CD14-positive monocyte (primary cell): ENCODE measurements at regions not wholly inside any gene's neighbourhood (a gene's known extent, or its start where the extent isn't known, plus 50 kb on each side); places are given as distances from the start of the nearest gene placed in this dataset.

Experiments used
- DNase-seq, 3 donors: peaks; one replicate each; pipeline ENCODE4 v3.0.0-alpha.2; 2011 to 2022
- H2AFZ ChIP-seq: 2 replicates; pipeline ENCODE4 v1.6.0; 2012; ENCODE audit warnings: mild to moderate bottlenecking, low read depth, low read length, inconsistent platforms; ENCODE audit not compliant: insufficient read depth, poor library complexity, severe bottlenecking
- H3K27ac ChIP-seq, 2 donors: 1 replicate in 1 of 2; 2 replicates in 1 of 2; pipeline ENCODE4 v1.5.1; 2012 to 2013; ENCODE audit warnings: low read length in 2 of 2, control low read depth in 1 of 2, inconsistent platforms in 1 of 2, low read depth in 1 of 2, mild to moderate bottlenecking in 1 of 2
- H3K27me3 ChIP-seq, 2 donors: one replicate each; pipeline versions ENCODE4 v1.6.0 to v1.6.1; 2011 to 2013; ENCODE audit warnings: low read length in 2 of 2; ENCODE audit not compliant: control insufficient read depth in 2 of 2, insufficient read depth in 2 of 2
- H3K36me3 ChIP-seq, 2 donors: replicated peaks in 1 of 2; 1 replicate in 1 of 2; 2 replicates in 1 of 2; pipeline versions ENCODE4 v1.5.1 to v1.6.1; 2012 to 2013; ENCODE audit warnings: low read length in 2 of 2, control low read depth in 1 of 2, inconsistent platforms in 1 of 2, mild to moderate bottlenecking in 1 of 2; ENCODE audit not compliant: insufficient read depth in 2 of 2, control insufficient read depth in 1 of 2
- H3K4me1 ChIP-seq, 2 donors: 1 replicate in 1 of 2; 2 replicates in 1 of 2; pipeline versions ENCODE4 v1.5.1 to v1.6.1; 2012 to 2013; ENCODE audit warnings: low read length in 2 of 2, control low read depth in 1 of 2, inconsistent platforms in 1 of 2, mild to moderate bottlenecking in 1 of 2, moderate library complexity in 1 of 2; ENCODE audit not compliant: insufficient read depth in 2 of 2, control insufficient read depth in 1 of 2
- H3K4me2 ChIP-seq: replicated peaks from 2 replicates; pipeline ENCODE3; 2012; ENCODE audit warnings: low read length, moderate library complexity, mild to moderate bottlenecking; ENCODE audit not compliant: poor library complexity, severe bottlenecking; ENCODE audit errors: extremely low read depth
- H3K4me3 ChIP-seq, 3 experiments: fragments of 200-600 bp in 1 of 3; sonication (generic) in 1 of 3; replicated peaks in 1 of 3; 1 replicate in 2 of 3; 2 replicates in 1 of 3; pipeline ENCODE4 v1.5.1; 2011 to 2013; ENCODE audit warnings: low read length in 3 of 3, mild to moderate bottlenecking in 3 of 3, control low read depth in 2 of 3, low read depth in 2 of 3, inconsistent platforms in 1 of 3, moderate library complexity in 1 of 3
- H3K79me2 ChIP-seq: 2 replicates; pipeline ENCODE4 v1.6.0; 2012; ENCODE audit warnings: mild to moderate bottlenecking, control low read depth, inconsistent platforms, low read length, moderate library complexity; ENCODE audit not compliant: insufficient read depth
- H3K9ac ChIP-seq: 2 replicates; pipeline ENCODE4 v1.6.0; 2017; ENCODE audit warnings: low read length, mild to moderate bottlenecking; ENCODE audit not compliant: insufficient read depth, poor library complexity, severe bottlenecking
- H3K9me3 ChIP-seq, 2 donors: replicated peaks in 1 of 2; 1 replicate in 1 of 2; 2 replicates in 1 of 2; pipeline versions ENCODE4 v1.5.1 to v1.6.1; 2012 to 2013; ENCODE audit warnings: low read length in 2 of 2, control low read depth in 1 of 2; ENCODE audit not compliant: control insufficient read depth in 1 of 2, insufficient read depth in 1 of 2
- H4K20me1 ChIP-seq: 2 replicates; pipeline ENCODE4 v1.6.0; 2012; ENCODE audit warnings: mild to moderate bottlenecking, low read length, control low read depth, moderate library complexity; ENCODE audit not compliant: insufficient read depth
- H3K27ac Mint-ChIP-seq, 7 donors: one replicate each; pipeline ENCODE4 v1.8.0; 2020; ENCODE audit warnings: mild to moderate bottlenecking in 7 of 7, mixed read lengths in 7 of 7, moderate library complexity in 6 of 7, inconsistent platforms in 2 of 7
- H3K27me3 Mint-ChIP-seq, 3 donors: one replicate each; pipeline ENCODE4 v1.8.0; 2021 to 2022; ENCODE audit warnings: low read depth in 3 of 3, mild to moderate bottlenecking in 3 of 3, mixed read lengths in 3 of 3, moderate library complexity in 3 of 3, inconsistent platforms in 1 of 3
- H3K36me3 Mint-ChIP-seq, 2 donors: one replicate each; pipeline ENCODE4 v1.8.0; 2020; ENCODE audit warnings: mixed read lengths in 2 of 2, inconsistent platforms in 1 of 2, mild to moderate bottlenecking in 1 of 2
- H3K4me1 Mint-ChIP-seq: one replicate; pipeline ENCODE4 v1.8.0; 2020; ENCODE audit warnings: mild to moderate bottlenecking, mixed read lengths
- H3K4me3 Mint-ChIP-seq, 2 donors: one replicate each; pipeline ENCODE4 v1.8.0; 2020; ENCODE audit warnings: mild to moderate bottlenecking in 2 of 2, mixed read lengths in 2 of 2, moderate library complexity in 1 of 2
- H3K9me3 Mint-ChIP-seq, 7 donors: one replicate each; pipeline ENCODE4 v1.8.0; 2020 to 2022; ENCODE audit warnings: mixed read lengths in 7 of 7, mild to moderate bottlenecking in 6 of 7, moderate library complexity in 6 of 7, inconsistent platforms in 2 of 7
- CTCF ChIP-seq: fragments of 200-600 bp; IDR thresholded peaks from one replicate; pipeline ENCODE4 v1.8.0; 2022; ENCODE audit warnings: antibody characterized with exemption, mild to moderate bottlenecking
- WGBS: methylation state at CpG from one replicate; pipeline ENCODE4 v1.1.5; 2013; ENCODE audit warnings: missing lambda C conversion rate; ENCODE audit not compliant: insufficient coverage; 5-methylcytosine and 5-hydroxymethylcytosine counted together
- intact Hi-C, 2 donors: fragments of 100-400 bp; cut with micrococcal nuclease; formaldehyde crosslinking; loops; one replicate each; pipeline versions ENCODE4 v1.15.0 to v1.15.1; 2023

GRCh38 chr5:155953335-155953734 lies 373.6 kb upstream of the SGCD start:
- Mint-ChIP-seq H3K36me3 (no peaks in the 10 kb centered on the region), H3K27ac (no peak overlapping the region), H3K4me3 (no peak overlapping the region), H3K4me1 (no peaks in the 10 kb centered on the region), H3K27me3 (no peaks in the 10 kb centered on the region), H3K9me3 (peaks cover 0 to 4% (median 0%) of the 10 kb centered on the region in 7 donors)
- Histone ChIP-seq H3K4me2 (no peak overlapping the region), H3K4me1 (no peaks in the 10 kb centered on the region), H3K9ac (no peak overlapping the region), H3K27me3 (no peaks in the 10 kb centered on the region), H4K20me1 (no peaks in the 10 kb centered on the region), H3K79me2 (no peaks in the 10 kb centered on the region), H3K36me3 (no peaks in the 10 kb centered on the region), H3K9me3 (no peaks in the 10 kb centered on the region), H3K27ac (no peak overlapping the region), H2AFZ (no peak overlapping the region), H3K4me3 (no peak overlapping the region)
- intact Hi-C loops, result no loop called here
- no CpG with 5 or more reads among the region's 1 CpG for WGBS
- DNase-seq, result no peak
- TF ChIP-seq CTCF, result no peak

- Mint-ChIP-seq H3K27ac (no peak overlapping the region), H3K9me3 (peaks cover 0 to 4% (median 0%) of the 10 kb centered on the region in 7 donors), H3K27me3 (no peaks in the 10 kb centered on the region), H3K36me3 (no peaks in the 10 kb centered on the region), H3K4me1 (no peaks in the 10 kb centered on the region), H3K4me3 (no peak overlapping the region)
- 100% methylated on average over 2 of the region's 6 CpGs for WGBS
- H3K79me2 ChIP-seq, result no peaks in the 10 kb centered on the region
- intact Hi-C loops, result no loop called here
- DNase-seq, result no peak
- no peaks in the 10 kb centered on the region for H3K4me1 ChIP-seq
- no peak for TF ChIP-seq CTCF
- H3K4me3 ChIP-seq, result no peak overlapping the region
- no peak overlapping the region for H3K9ac ChIP-seq
- H3K36me3 ChIP-seq, result no peaks in the 10 kb centered on the region
- H3K27me3 ChIP-seq, result no peaks in the 10 kb centered on the region
- no peak overlapping the region for H3K4me2 ChIP-seq
- no peak overlapping the region for H2AFZ ChIP-seq
- H3K9me3 ChIP-seq, result no peaks in the 10 kb centered on the region
- H4K20me1 ChIP-seq, result no peaks in the 10 kb centered on the region
- H3K27ac ChIP-seq, result no peak overlapping the region
These were observed 372.1 kb upstream of the SGCD start for GRCh38 chr5:155954701-155955445.
